ENCODE measurements at regions not wholly inside any gene's neighbourhood (a gene's known extent, or its start where the extent isn't known, plus 50 kb on each side); places are given as distances from the start of the nearest gene placed in this dataset.

DNA sequence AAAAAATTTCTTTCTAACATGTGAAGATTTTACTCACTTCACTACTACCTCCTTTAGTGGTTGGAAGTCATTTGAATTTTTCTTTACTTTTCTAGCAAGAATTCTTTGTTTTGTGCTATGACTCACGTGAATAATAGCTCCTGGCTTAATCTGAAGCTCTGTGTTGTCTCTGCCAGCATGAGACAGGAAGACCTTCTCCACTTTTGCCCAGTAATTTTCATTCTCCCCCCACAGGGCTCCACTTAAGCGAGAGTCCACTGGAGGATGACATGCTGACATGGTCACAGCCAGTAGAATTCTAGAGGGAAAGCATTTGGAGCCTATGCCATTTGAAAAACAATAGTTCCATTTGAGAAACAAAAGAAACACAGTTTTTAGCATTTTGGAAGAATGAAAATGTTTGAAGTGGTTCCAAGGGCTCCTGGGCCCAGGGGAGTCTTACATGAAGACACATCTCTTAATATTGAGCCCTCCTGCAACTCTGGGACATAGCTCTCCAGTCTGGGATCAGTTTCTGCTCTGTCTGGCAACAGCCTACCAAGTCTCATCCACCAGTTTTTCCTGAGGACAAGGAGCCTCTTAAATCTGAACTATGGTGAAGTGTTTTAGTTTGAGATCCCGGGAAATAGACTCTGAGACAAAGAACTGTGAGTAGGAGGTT lies 231.4 kb downstream of the PAX1 start:
- no peak overlapping the region for H3K9ac ChIP-seq (ENCODE audit: low read depth, low read length)
- peaks cover 10% of the 10 kb centered on the region for H3K4me1 ChIP-seq (ENCODE audit: control insufficient read depth, insufficient read depth, low read length)
- H3K4me3 ChIP-seq (ENCODE audit: low read depth, low read length), result no peak overlapping the region
- H3K36me3 ChIP-seq (ENCODE audit: control insufficient read depth, insufficient read depth, low read length), result no peaks in the 10 kb centered on the region
- H3K27me3 ChIP-seq (ENCODE audit: control insufficient read depth, insufficient read depth, low read length), result no peaks in the 10 kb centered on the region
- H3K9me3 ChIP-seq (ENCODE audit: control insufficient read depth, insufficient read depth, low read length), result no peaks in the 10 kb centered on the region

DNA sequence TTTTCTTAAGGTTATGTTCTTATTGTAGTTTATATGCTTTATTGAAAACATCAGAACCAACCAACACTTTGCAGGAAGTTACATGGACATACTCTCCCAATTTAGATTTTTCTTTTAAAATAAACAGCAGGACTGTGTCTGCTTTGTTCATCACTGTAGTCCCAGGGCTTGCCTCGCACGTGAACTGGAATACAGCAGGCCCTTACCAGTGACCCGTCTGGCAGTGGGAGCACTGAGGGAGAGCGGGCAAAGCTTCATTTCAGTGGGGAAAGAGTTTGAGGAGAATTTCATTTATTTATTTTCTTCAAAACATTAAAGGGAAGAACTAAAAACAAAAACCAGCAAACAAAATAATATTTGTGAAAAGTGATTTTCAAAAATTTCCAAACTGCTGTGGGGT lies 230.8 kb downstream of the PAX1 start:
- Histone ChIP-seq H3K9me3 (ENCODE audit: control insufficient read depth, insufficient read depth, low read length) (no peaks in the 10 kb centered on the region), H3K9ac (ENCODE audit: low read depth, low read length) (no peak overlapping the region), H3K4me1 (ENCODE audit: control insufficient read depth, insufficient read depth, low read length) (peaks cover 10% of the 10 kb centered on the region), H3K4me3 (ENCODE audit: low read depth, low read length) (no peak overlapping the region), H3K27me3 (ENCODE audit: control insufficient read depth, insufficient read depth, low read length) (no peaks in the 10 kb centered on the region), H3K36me3 (ENCODE audit: control insufficient read depth, insufficient read depth, low read length) (no peaks in the 10 kb centered on the region)

GRCh38 chr20:21933526-21933925 lies 228.1 kb downstream of the PAX1 start:
- no peaks in the 10 kb centered on the region for H3K27me3 ChIP-seq (ENCODE audit: control insufficient read depth, insufficient read depth, low read length)

GRCh38 chr20:21921251-21921650 lies 215.8 kb downstream of the PAX1 start:
- no peaks in the 10 kb centered on the region for H3K4me1 ChIP-seq (ENCODE audit: control insufficient read depth, insufficient read depth, low read length)
- H3K4me3 ChIP-seq (ENCODE audit: low read depth, low read length), result no peak overlapping the region
- no peak overlapping the region for H3K9ac ChIP-seq (ENCODE audit: low read depth, low read length)
- H3K9me3 ChIP-seq (ENCODE audit: control insufficient read depth, insufficient read depth, low read length), result no peaks in the 10 kb centered on the region
- H3K27me3 ChIP-seq (ENCODE audit: control insufficient read depth, insufficient read depth, low read length), result no peaks in the 10 kb centered on the region
- H3K36me3 ChIP-seq (ENCODE audit: control insufficient read depth, insufficient read depth, low read length), result peaks cover 2% of the 10 kb centered on the region

More at GRCh38 chr20:21933526-21933925, 228.1 kb downstream of the PAX1 start:
- no peaks in the 10 kb centered on the region for H3K9me3 ChIP-seq (ENCODE audit: control insufficient read depth, insufficient read depth, low read length)
- H3K36me3 ChIP-seq (ENCODE audit: control insufficient read depth, insufficient read depth, low read length), result no peaks in the 10 kb centered on the region
- H3K4me1 ChIP-seq (ENCODE audit: control insufficient read depth, insufficient read depth, low read length), result peaks cover 10% of the 10 kb centered on the region
- no peak overlapping the region for H3K4me3 ChIP-seq (ENCODE audit: low read depth, low read length)
- H3K9ac ChIP-seq (ENCODE audit: low read depth, low read length), result no peak overlapping the region

DNA sequence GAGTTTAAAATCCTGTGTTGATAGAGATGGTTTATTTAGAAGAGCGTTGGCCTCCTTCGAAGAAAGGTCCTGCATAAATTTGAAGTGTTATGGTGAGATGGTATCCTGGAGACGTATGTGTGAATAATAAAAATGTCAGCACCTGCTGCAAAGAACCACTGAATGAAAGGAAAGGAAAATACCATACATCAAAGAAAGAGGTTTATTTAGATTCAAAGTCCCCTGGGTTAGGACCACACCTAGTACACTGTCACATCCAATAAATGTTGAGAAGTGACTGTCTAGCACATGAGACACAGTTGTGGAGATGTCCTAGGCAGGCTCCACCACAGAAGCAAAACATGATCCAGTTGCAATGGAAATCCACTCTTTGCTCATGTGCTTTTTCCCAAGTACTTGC lies 214.7 kb downstream of the PAX1 start:
- no peak overlapping the region for H3K9ac ChIP-seq (ENCODE audit: low read depth, low read length)
- no peaks in the 10 kb centered on the region for H3K9me3 ChIP-seq (ENCODE audit: control insufficient read depth, insufficient read depth, low read length)
- peaks cover 2% of the 10 kb centered on the region for H3K36me3 ChIP-seq (ENCODE audit: control insufficient read depth, insufficient read depth, low read length)
- no peaks in the 10 kb centered on the region for H3K27me3 ChIP-seq (ENCODE audit: control insufficient read depth, insufficient read depth, low read length)
- no peak overlapping the region for H3K4me3 ChIP-seq (ENCODE audit: low read depth, low read length)
- no peaks in the 10 kb centered on the region for H3K4me1 ChIP-seq (ENCODE audit: control insufficient read depth, insufficient read depth, low read length)

GRCh38 chr20:21918398-21918797 lies 212.9 kb downstream of the PAX1 start:
- H3K27me3 ChIP-seq (ENCODE audit: control insufficient read depth, insufficient read depth, low read length), result no peaks in the 10 kb centered on the region
- H3K36me3 ChIP-seq (ENCODE audit: control insufficient read depth, insufficient read depth, low read length), result peaks cover 2% of the 10 kb centered on the region
- H3K4me3 ChIP-seq (ENCODE audit: low read depth, low read length), result no peak overlapping the region
- no peaks in the 10 kb centered on the region for H3K4me1 ChIP-seq (ENCODE audit: control insufficient read depth, insufficient read depth, low read length)
- no peaks in the 10 kb centered on the region for H3K9me3 ChIP-seq (ENCODE audit: control insufficient read depth, insufficient read depth, low read length)
- H3K9ac ChIP-seq (ENCODE audit: low read depth, low read length), result no peak overlapping the region

DNA sequence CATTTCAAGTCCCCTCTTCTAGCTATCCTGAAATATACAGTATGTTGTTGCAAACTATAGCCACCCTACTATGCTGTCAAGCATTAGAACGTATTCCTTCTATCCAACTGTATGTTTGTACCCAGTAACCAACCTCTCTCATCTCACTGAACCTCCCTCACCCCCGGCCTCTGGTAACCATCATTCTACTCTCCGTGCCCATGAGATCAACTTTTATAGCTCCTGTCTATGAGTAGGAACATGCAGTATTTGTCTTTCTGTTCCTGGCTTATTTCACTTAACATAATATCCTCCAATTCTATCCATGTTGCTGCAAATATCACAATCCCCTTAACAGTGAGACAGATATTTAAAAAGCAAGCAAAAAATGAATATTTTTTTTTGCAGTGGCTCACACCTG lies 196.9 kb downstream of the PAX1 start:
- Histone ChIP-seq H3K4me3 (ENCODE audit: low read depth, low read length) (no peak overlapping the region), H3K27me3 (ENCODE audit: control insufficient read depth, insufficient read depth, low read length) (no peaks in the 10 kb centered on the region), H3K36me3 (ENCODE audit: control insufficient read depth, insufficient read depth, low read length) (no peaks in the 10 kb centered on the region), H3K9ac (ENCODE audit: low read depth, low read length) (no peak overlapping the region), H3K4me1 (ENCODE audit: control insufficient read depth, insufficient read depth, low read length) (no peaks in the 10 kb centered on the region), H3K9me3 (ENCODE audit: control insufficient read depth, insufficient read depth, low read length) (no peaks in the 10 kb centered on the region)

- H3K36me3 ChIP-seq (ENCODE audit: control insufficient read depth, insufficient read depth, low read length), result no peaks in the 10 kb centered on the region
- H3K4me1 ChIP-seq (ENCODE audit: control insufficient read depth, insufficient read depth, low read length), result no peaks in the 10 kb centered on the region
- H3K4me3 ChIP-seq (ENCODE audit: low read depth, low read length), result no peak overlapping the region
- H3K9me3 ChIP-seq (ENCODE audit: control insufficient read depth, insufficient read depth, low read length), result no peaks in the 10 kb centered on the region
- no peak overlapping the region for H3K9ac ChIP-seq (ENCODE audit: low read depth, low read length)
- no peaks in the 10 kb centered on the region for H3K27me3 ChIP-seq (ENCODE audit: control insufficient read depth, insufficient read depth, low read length)
Measured at GRCh38 chr20:21901470-21902275, 196.2 kb downstream of the PAX1 start.

- Histone ChIP-seq H3K36me3 (ENCODE audit: control insufficient read depth, insufficient read depth, low read length) (no peaks in the 10 kb centered on the region), H3K9ac (ENCODE audit: low read depth, low read length) (no peak overlapping the region)
Measured at GRCh38 chr20:21900431-21900830, 195.0 kb downstream of the PAX1 start.

GRCh38 chr20:21874921-21875320 lies 169.5 kb downstream of the PAX1 start:
- Histone ChIP-seq H3K9ac (ENCODE audit: low read depth, low read length) (no peak overlapping the region), H3K9me3 (ENCODE audit: control insufficient read depth, insufficient read depth, low read length) (no peaks in the 10 kb centered on the region), H3K4me1 (ENCODE audit: control insufficient read depth, insufficient read depth, low read length) (no peaks in the 10 kb centered on the region), H3K36me3 (ENCODE audit: control insufficient read depth, insufficient read depth, low read length) (no peaks in the 10 kb centered on the region), H3K27me3 (ENCODE audit: control insufficient read depth, insufficient read depth, low read length) (peaks cover 45% of the 10 kb centered on the region), H3K4me3 (ENCODE audit: low read depth, low read length) (no peak overlapping the region)

More at GRCh38 chr20:21900431-21900830, 195.0 kb downstream of the PAX1 start:
- no peak overlapping the region for H3K4me3 ChIP-seq (ENCODE audit: low read depth, low read length)
- no peaks in the 10 kb centered on the region for H3K27me3 ChIP-seq (ENCODE audit: control insufficient read depth, insufficient read depth, low read length)
- no peaks in the 10 kb centered on the region for H3K9me3 ChIP-seq (ENCODE audit: control insufficient read depth, insufficient read depth, low read length)
- H3K4me1 ChIP-seq (ENCODE audit: control insufficient read depth, insufficient read depth, low read length), result no peaks in the 10 kb centered on the region

DNA sequence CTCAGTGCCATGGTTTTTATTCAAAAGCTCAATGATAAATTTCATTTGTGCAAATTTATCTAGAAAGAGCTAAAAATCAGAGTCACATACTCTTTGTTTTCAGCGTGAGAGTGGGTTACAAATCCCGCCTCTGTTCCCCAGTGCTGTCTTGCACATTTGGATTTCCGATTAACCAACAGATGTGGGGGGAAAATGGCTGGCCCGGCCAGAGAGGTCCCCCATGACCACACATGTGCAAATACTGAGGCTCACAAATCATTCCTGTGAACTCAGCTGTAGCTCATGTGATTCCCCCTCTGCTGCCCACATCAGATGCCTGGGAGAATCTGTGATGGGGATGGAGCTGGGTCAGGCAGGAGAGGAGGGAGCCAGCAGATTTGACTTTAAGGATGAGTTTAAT lies 168.7 kb downstream of the PAX1 start:
- H3K27me3 ChIP-seq (ENCODE audit: control insufficient read depth, insufficient read depth, low read length), result peaks cover 45% of the 10 kb centered on the region
- H3K4me1 ChIP-seq (ENCODE audit: control insufficient read depth, insufficient read depth, low read length), result no peaks in the 10 kb centered on the region

DNA sequence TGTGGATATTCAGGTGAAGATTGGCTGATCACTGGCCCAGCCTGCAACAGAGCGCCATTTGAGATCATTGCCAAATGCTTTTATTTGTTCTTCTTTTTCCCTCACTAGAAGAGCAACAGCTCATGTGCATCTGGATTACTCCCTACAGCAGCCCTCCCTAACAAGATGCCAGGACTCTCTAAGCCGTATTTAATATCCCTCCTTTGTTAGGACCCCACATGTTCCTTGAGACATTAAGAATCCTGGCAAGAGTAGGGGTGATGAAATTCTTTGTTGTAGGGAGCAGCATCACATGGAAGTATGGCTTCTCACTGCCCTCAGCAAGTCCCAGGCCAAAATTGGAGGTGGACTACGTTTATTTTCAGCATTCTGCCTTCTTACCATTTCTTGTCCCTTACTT lies 167.8 kb downstream of the PAX1 start:
- Histone ChIP-seq H3K27me3 (ENCODE audit: control insufficient read depth, insufficient read depth, low read length) (peaks cover 53% of the 10 kb centered on the region), H3K4me1 (ENCODE audit: control insufficient read depth, insufficient read depth, low read length) (no peaks in the 10 kb centered on the region), H3K9ac (ENCODE audit: low read depth, low read length) (no peak overlapping the region), H3K36me3 (ENCODE audit: control insufficient read depth, insufficient read depth, low read length) (no peaks in the 10 kb centered on the region), H3K9me3 (ENCODE audit: control insufficient read depth, insufficient read depth, low read length) (no peaks in the 10 kb centered on the region), H3K4me3 (ENCODE audit: low read depth, low read length) (no peak overlapping the region)

More for the DNA sequence above, 168.7 kb downstream of the PAX1 start:
- H3K4me3 ChIP-seq (ENCODE audit: low read depth, low read length), result no peak overlapping the region
- no peaks in the 10 kb centered on the region for H3K36me3 ChIP-seq (ENCODE audit: control insufficient read depth, insufficient read depth, low read length)
- H3K9me3 ChIP-seq (ENCODE audit: control insufficient read depth, insufficient read depth, low read length), result no peaks in the 10 kb centered on the region
- H3K9ac ChIP-seq (ENCODE audit: low read depth, low read length), result no peak overlapping the region

Measured in iPS-15b (cell line).